Fibroblast of lung (primary cell): ENCODE measurements at regions not wholly inside any gene's neighbourhood (a gene's known extent, or its start where the extent isn't known, plus 50 kb on each side); places are given as distances from the start of the nearest gene placed in this dataset.

ENCODE experiments used
- DNase-seq, 2 donors: peaks; one replicate each; pipeline versions ENCODE4 v3.0.0 to v3.0.0-alpha.2; 2010; ENCODE audit warnings: low read depth in 2 of 2
- H2AFZ ChIP-seq: 2 replicates; pipeline ENCODE4 v1.5.1; 2012; ENCODE audit warnings: low read length, control low read depth, inconsistent platforms
- H3K27ac ChIP-seq: 2 replicates; pipeline ENCODE4 v1.5.1; 2011; ENCODE audit warnings: low read length, control low read depth; ENCODE audit not compliant: insufficient read depth
- H3K27me3 ChIP-seq: 2 replicates; pipeline ENCODE4 v1.5.1; 2011; ENCODE audit warnings: mild to moderate bottlenecking, low read length; ENCODE audit not compliant: control insufficient read depth, insufficient read depth
- H3K36me3 ChIP-seq: 2 replicates; pipeline ENCODE4 v1.5.1; 2011; ENCODE audit warnings: low read length; ENCODE audit not compliant: control insufficient read depth, insufficient read depth
- H3K4me1 ChIP-seq: 2 replicates; pipeline ENCODE4 v1.5.1; 2011; ENCODE audit warnings: low read length; ENCODE audit not compliant: control insufficient read depth, insufficient read depth; ENCODE audit errors: extremely low read depth
- H3K4me2 ChIP-seq: 2 replicates; pipeline ENCODE4 v1.5.1; 2011; ENCODE audit warnings: low read length, control low read depth; ENCODE audit not compliant: insufficient read depth; ENCODE audit errors: extremely low read depth
- H3K4me3 ChIP-seq, 4 experiments: fragments of 200-600 bp in 1 of 4; sonication (generic) in 1 of 4; replicated peaks in 1 of 4; 2 replicates each; pipeline ENCODE4 v1.5.1; 2011 to 2016; ENCODE audit warnings: low read length in 4 of 4, low read depth in 3 of 4, mild to moderate bottlenecking in 3 of 4, control low read depth in 2 of 4, inconsistent platforms in 1 of 4, mixed read lengths in 1 of 4; ENCODE audit not compliant: insufficient read depth in 1 of 4; ENCODE audit errors: control extremely low read depth in 1 of 4
- H3K79me2 ChIP-seq: 2 replicates; pipeline ENCODE4 v1.5.1; 2012; ENCODE audit warnings: mild to moderate bottlenecking, low read length, inconsistent platforms; ENCODE audit not compliant: control insufficient read depth, insufficient read depth
- H3K9ac ChIP-seq: 2 replicates; pipeline ENCODE4 v1.5.1; 2011; ENCODE audit warnings: mild to moderate bottlenecking, low read length, control low read depth; ENCODE audit not compliant: insufficient read depth
- H3K9me3 ChIP-seq: 2 replicates; pipeline ENCODE4 v1.5.1; 2012; ENCODE audit warnings: low read depth, low read length; ENCODE audit not compliant: control insufficient read depth, insufficient read depth
- H4K20me1 ChIP-seq: 2 replicates; pipeline ENCODE4 v1.5.1; 2011; ENCODE audit warnings: low read length; ENCODE audit not compliant: control insufficient read depth, insufficient read depth; ENCODE audit errors: extremely low read depth
- EZH2 ChIP-seq: IDR thresholded peaks from 2 replicates; pipeline ENCODE4 v1.5.1; 2012; ENCODE audit warnings: low read length, control low read depth, mild to moderate bottlenecking; ENCODE audit errors: missing control alignments
- TF ChIP-seq, protein P1 (sequence below), 2 donors: IDR thresholded peaks in 1 of 2; conservative IDR thresholded peaks in 1 of 2; 1 replicate in 1 of 2; 2 replicates in 1 of 2; pipeline ENCODE4 v1.5.1; 2011 to 2012; ENCODE audit warnings: low read length in 2 of 2, control low read depth in 1 of 2, inconsistent platforms in 1 of 2, low read depth in 1 of 2, mild to moderate bottlenecking in 1 of 2

GRCh38 chr4:19721587-19721986, 530.1 kb upstream of the SLIT2 start:
- H3K4me1 ChIP-seq: no peaks in the 10 kb centered on the region
- H3K27me3 ChIP-seq: no peaks in the 10 kb centered on the region
- H3K79me2 ChIP-seq: no peaks in the 10 kb centered on the region
- TF ChIP-seq, protein P1, sequence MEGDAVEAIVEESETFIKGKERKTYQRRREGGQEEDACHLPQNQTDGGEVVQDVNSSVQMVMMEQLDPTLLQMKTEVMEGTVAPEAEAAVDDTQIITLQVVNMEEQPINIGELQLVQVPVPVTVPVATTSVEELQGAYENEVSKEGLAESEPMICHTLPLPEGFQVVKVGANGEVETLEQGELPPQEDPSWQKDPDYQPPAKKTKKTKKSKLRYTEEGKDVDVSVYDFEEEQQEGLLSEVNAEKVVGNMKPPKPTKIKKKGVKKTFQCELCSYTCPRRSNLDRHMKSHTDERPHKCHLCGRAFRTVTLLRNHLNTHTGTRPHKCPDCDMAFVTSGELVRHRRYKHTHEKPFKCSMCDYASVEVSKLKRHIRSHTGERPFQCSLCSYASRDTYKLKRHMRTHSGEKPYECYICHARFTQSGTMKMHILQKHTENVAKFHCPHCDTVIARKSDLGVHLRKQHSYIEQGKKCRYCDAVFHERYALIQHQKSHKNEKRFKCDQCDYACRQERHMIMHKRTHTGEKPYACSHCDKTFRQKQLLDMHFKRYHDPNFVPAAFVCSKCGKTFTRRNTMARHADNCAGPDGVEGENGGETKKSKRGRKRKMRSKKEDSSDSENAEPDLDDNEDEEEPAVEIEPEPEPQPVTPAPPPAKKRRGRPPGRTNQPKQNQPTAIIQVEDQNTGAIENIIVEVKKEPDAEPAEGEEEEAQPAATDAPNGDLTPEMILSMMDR (conservative IDR thresholded peaks at IDR 0.05 in 1 of 2, IDR thresholded peaks at IDR 0.05 in 1 of 2; ENCODE audit: low read depth in 1 of 2, low read length in 2 of 2): no peak
- TF ChIP-seq EZH2: no peak
- no peaks in the 10 kb centered on the region for H3K36me3 ChIP-seq
- H3K4me2 ChIP-seq: no peak overlapping the region
- no peak overlapping the region for H3K9ac ChIP-seq
- no peak overlapping the region for H3K4me3 ChIP-seq
- H3K27ac ChIP-seq: no peak overlapping the region
- no peak for DNase-seq
- no peaks in the 10 kb centered on the region for H4K20me1 ChIP-seq
- H2AFZ ChIP-seq: peak overlapping the region; percentile 12
- H3K9me3 ChIP-seq: no peaks in the 10 kb centered on the region

DNA sequence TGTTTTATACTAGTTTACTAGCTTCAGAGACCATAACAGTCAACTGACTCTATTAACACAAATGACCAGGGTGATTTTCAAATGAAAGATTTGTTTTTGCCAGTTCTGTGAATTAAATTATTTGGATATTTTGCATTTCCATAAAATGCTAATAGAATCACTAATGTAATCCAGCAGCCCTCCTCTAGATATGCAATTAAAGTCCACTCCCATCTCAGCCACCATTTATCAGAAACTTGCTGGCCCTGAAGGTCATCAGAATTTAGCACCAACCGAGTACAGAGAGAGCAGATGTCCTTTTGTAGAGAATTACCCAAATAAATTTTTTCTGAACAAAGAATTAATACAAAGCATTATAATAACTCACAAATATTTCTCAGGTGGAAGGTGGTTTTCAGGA, 531.1 kb upstream of the SLIT2 start:
- H4K20me1 ChIP-seq: no peaks in the 10 kb centered on the region
- H3K4me3 ChIP-seq: no peak overlapping the region
- H2AFZ ChIP-seq: no peak overlapping the region
- DNase-seq: no peak
- H3K27ac ChIP-seq: no peak overlapping the region
- H3K9me3 ChIP-seq: no peaks in the 10 kb centered on the region
- no peaks in the 10 kb centered on the region for H3K36me3 ChIP-seq
- no peak overlapping the region for H3K9ac ChIP-seq
- H3K27me3 ChIP-seq: no peaks in the 10 kb centered on the region
- H3K79me2 ChIP-seq: no peaks in the 10 kb centered on the region
- no peak overlapping the region for H3K4me2 ChIP-seq
- TF ChIP-seq EZH2: no peak
- TF ChIP-seq, protein P1 (conservative IDR thresholded peaks at IDR 0.05 in 1 of 2, IDR thresholded peaks at IDR 0.05 in 1 of 2; ENCODE audit: low read depth in 1 of 2, low read length in 2 of 2): no peak
- H3K4me1 ChIP-seq: no peaks in the 10 kb centered on the region

GRCh38 chr4:19720190-19720589, 531.5 kb upstream of the SLIT2 start:
- no peak overlapping the region for H3K27ac ChIP-seq
- H2AFZ ChIP-seq: no peak overlapping the region
- no peaks in the 10 kb centered on the region for H3K79me2 ChIP-seq
- H3K4me3 ChIP-seq: no peak overlapping the region
- H4K20me1 ChIP-seq: no peaks in the 10 kb centered on the region
- no peaks in the 10 kb centered on the region for H3K9me3 ChIP-seq
- TF ChIP-seq EZH2: no peak
- TF ChIP-seq, protein P1 (conservative IDR thresholded peaks at IDR 0.05 in 1 of 2, IDR thresholded peaks at IDR 0.05 in 1 of 2; ENCODE audit: low read depth in 1 of 2, low read length in 2 of 2): no peak
- H3K4me1 ChIP-seq: no peaks in the 10 kb centered on the region
- DNase-seq: no peak
- no peak overlapping the region for H3K4me2 ChIP-seq
- H3K36me3 ChIP-seq: no peaks in the 10 kb centered on the region
- H3K9ac ChIP-seq: no peak overlapping the region
- H3K27me3 ChIP-seq: no peaks in the 10 kb centered on the region
